NT2/D1 (cell line): ENCODE measurements at regions not wholly inside any gene's neighbourhood (a gene's known extent, or its start where the extent isn't known, plus 50 kb on each side); places are given as distances from the start of the nearest gene placed in this dataset.

ENCODE experiments used
- YY1 ChIP-seq: IDR thresholded peaks from 2 replicates; pipeline ENCODE4 v1.6.1; 2011; ENCODE audit not compliant: insufficient read length, insufficient read depth
- ZNF274 ChIP-seq: IDR thresholded peaks from 2 replicates; pipeline ENCODE4 v1.6.1; 2011; ENCODE audit warnings: mild to moderate bottlenecking, low read depth, low read length

DNA sequence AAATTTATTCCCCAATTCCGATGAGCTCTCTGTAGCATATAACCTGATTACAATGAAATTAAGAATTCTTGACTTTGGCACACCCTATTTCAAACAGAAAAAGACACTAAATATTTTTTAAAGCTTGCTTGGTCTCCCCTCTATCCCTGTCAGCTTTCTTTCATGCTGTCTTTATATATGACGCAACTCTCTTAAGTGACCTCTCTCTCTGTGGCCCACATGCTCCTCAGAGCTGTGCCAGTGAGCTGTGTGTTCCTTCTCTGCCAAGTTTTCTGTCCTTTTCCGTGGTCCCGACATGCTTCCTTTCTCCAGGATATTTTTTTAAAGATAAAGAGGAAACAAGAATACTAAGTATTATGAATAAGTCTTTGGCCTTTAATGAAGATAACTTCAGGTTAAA is 484.0 kb downstream of the ETNK1 start:
- TF ChIP-seq ZNF274 (no peak), YY1 (no peak)
